VCaP (cell line): ENCODE measurements at regions not wholly inside any gene's neighbourhood (a gene's known extent, or its start where the extent isn't known, plus 50 kb on each side); places are given as distances from the start of the nearest gene placed in this dataset.

ENCODE experiments used
- H3K27ac ChIP-seq: fragments of 450-650 bp; 2 replicates; pipeline ENCODE4 v1.5.1; 2017
- CTCF ChIP-seq: fragments of 450-650 bp; conservative IDR thresholded peaks from 2 replicates; pipeline ENCODE4 v1.5.1; 2017; ENCODE audit warnings: mild to moderate bottlenecking, moderate library complexity

- TF ChIP-seq CTCF: no peak
- no peak overlapping the region for H3K27ac ChIP-seq
Observed at GRCh38 chr17:14760719-14761411, 460.0 kb downstream of the HS3ST3B1 start.

GRCh38 chr17:14760212-14760611 lies 459.3 kb downstream of the HS3ST3B1 start:
- no peak overlapping the region for H3K27ac ChIP-seq
- no peak for TF ChIP-seq CTCF

GRCh38 chr17:14759325-14759724 lies 458.4 kb downstream of the HS3ST3B1 start:
- no peak overlapping the region for H3K27ac ChIP-seq
- no peak for TF ChIP-seq CTCF

- no peak overlapping the region for H3K27ac ChIP-seq
- TF ChIP-seq CTCF: no peak
Observed at GRCh38 chr17:14756479-14756878, 455.6 kb downstream of the HS3ST3B1 start.

GRCh38 chr17:14755002-14755401 lies 454.1 kb downstream of the HS3ST3B1 start:
- no peak overlapping the region for H3K27ac ChIP-seq
- no peak for TF ChIP-seq CTCF

GRCh38 chr17:14753383-14753782 lies 452.5 kb downstream of the HS3ST3B1 start:
- no peak for TF ChIP-seq CTCF
- no peak overlapping the region for H3K27ac ChIP-seq

GRCh38 chr17:14752011-14752410 lies 451.1 kb downstream of the HS3ST3B1 start:
- H3K27ac ChIP-seq: no peak overlapping the region
- no peak for TF ChIP-seq CTCF
